ENCODE measurements at regions not wholly inside any gene's neighbourhood (a gene's known extent, or its start where the extent isn't known, plus 50 kb on each side); places are given as distances from the start of the nearest gene placed in this dataset.
A peak's percentile ranks its signal among the peaks of the same experiment; 100 is the strongest.

DNA sequence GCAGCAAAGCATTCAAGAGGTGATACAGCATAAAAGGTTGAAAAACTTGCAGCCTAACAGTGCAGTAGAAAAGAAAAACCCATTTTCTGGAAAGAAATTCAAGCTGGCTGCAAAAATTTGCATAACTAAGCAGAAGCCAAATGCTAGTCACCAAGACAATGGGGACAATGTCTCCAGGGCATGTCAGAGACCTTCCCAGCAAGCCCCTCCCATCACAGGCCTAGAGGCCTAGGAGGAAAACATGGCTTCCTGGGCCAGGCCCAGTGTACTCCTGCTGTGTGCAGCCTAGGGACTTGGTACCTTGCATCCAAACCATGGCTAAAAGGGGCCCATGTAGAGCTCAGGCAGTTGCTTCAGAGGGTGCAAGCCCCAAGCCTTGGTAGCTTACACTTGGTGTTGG is 405.1 kb upstream of the CYRIA start:
- no peak for DNase-seq (ENCODE audit: low read depth)

DNA sequence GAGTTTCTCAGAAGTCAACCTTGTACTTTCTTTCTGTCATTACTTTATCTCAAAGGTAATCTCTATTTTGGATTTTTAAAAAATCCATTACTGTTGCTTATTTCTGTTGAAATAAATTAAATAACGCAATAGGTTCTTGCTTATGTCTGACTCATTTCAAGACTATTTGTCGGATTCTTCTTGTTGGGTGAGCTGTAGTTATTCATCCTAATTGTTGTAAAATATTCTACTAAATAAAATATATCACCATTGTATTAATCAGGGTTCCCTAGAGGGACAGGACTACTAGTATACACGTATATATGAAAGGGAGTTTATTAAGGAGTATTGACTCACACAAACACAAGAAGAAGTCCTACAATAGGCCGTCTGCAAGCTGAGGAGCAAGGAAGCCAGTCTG is 403.9 kb upstream of the CYRIA start:
- no peak for DNase-seq (ENCODE audit: low read depth)

DNA sequence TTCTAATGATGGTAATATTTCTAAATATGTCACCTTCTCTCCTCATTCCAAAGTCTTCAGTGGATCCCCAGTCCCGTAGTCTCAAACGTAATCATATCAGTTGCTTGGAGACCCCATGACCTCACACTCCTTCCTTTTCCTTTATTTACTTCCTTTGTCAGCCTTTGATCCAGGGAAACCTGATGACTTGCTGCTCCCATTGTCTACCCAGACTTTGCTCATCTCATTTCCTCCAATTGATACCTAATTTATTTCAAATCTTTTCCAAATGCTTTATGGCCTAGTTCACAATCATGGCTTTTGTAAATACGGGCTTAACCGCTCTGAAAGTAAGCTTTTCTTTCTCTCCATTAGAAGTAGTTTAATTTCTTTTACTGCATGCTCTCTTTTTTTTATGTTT is 402.4 kb upstream of the CYRIA start:
- DNase-seq (ENCODE audit: low read depth), result no peak

DNA sequence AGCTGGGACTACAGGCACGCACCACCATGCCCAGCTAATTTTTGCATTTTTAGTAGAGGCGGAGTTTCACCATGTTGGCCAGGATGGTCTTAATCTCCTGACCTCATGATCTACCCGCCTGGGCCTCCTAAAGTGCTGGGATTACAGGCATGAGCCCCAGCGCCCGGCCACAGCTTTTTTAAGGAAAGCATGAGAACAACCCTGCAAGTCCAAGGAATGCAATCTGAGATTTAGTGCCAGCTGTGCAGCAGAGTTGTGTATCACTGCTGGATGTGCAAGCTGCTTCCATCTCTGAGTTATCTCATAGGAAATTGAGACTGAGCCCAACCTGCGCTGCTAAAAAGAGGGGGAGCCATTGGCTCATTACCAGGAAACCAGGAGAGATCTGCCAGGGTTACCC is 399.9 kb upstream of the CYRIA start:
- DNase-seq (ENCODE audit: low read depth), result no peak

DNA sequence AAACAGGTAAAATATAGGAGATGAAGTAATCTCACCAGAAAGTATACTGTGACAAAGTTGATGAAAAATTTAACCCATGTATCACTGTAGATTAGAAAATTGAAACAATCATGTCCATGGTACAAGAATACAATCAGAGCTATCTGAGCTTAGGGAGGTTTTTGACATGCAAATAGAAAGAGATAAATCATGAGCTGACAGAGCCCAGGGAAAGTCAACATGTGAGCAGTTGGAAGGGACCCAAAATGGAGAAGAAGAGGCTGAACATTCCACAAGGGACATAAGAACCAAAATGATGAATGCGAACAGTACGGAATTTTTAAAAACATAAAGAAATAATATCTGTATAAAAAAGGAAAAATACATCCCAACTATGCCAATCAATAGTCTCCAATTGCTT is 395.4 kb upstream of the CYRIA start:
- no peak for DNase-seq (ENCODE audit: low read depth)

DNA sequence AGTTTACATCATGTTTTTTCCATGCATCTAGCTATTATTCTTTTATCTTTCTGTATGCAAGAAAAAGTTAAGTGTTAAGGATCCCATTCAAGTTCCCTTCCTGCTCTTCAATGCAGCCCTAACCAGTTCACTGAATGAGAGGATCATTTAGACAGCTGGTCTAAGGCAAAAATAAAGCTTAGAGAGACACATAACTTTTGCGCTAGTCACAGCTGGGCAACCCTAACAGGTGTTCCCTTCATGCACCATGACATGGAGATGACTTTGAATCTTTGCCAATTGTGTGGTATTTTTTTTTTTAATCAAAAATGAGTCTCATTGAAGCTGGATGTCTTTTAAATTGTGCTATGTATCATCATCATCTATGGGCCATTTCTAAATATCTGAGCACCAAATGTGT is 393.8 kb upstream of the CYRIA start:
- peak; percentile 15 for DNase-seq (ENCODE audit: low read depth)

DNA sequence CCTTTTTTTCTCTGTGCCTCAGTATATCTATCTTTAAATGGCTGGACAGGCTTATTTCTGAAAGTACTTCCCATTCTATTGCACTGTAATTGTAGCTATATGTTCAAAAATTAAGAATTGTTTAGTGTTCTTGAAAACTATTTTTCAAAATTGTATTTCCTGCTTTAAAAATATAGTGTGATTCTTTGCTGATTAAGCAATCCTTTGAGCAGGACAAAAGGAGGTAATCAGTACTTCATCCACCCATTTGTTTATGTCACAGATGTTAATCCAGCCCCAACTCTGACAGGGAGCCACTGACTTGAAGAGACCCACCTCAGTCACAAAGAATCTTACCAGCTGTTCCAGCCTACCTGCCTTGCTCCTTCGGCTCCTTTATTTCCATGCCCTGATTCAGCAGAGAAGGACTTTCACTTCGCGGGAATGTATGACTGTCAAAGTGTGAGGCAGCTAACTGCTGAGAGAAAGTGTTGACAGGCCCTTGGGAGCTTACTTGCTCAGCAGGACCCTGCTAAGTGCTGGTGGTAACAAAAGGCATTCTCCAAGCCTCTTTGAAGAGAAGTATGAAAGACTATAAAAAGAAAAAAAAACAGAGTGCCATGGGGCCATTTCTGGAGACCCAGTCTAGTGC is 393.3 kb upstream of the CYRIA start:
- DNase-seq (ENCODE audit: low read depth), result no peak

DNA sequence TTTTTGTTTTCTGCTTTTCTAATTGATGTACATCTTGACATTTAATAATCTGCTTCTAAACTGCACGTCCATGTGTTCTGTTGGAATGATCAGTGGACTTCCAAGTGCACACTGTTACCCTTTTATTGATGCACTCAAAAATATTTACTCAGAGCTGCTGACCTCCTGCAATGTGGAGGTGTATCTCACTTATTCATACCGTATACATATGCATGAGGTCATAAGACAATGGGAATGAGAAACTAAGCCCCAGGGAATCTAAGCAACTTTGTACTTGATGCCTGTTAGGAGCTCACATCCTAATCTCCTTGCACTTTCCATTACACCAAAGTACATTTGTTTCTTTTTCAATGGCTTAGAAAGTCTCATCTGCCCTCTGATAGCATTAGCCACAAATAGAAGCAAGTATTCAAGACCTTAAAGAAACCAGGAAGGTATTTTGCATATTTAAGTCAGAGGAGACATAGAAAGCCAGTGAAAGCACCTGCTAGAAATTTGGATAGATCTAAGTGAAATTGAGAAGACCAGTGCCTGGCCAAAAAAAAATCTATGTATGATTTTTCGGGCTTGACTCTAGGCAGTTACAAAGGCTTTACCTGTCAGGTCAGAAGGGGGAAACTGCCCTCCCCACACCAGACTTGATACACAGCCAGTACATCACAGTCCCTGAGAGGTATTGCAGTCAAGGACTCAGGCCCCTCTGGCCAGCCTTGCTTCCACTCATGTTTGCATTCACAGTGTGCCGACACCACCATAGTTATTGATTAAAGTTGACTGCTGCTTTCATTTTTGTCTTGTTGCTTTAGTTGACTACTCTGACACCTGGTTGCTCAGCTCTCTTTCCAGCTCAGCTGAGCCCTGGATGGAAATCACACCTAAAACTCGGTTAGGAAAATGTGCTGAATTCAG is 391.7 kb upstream of the CYRIA start:
- DNase-seq (ENCODE audit: low read depth), result no peak

DNA sequence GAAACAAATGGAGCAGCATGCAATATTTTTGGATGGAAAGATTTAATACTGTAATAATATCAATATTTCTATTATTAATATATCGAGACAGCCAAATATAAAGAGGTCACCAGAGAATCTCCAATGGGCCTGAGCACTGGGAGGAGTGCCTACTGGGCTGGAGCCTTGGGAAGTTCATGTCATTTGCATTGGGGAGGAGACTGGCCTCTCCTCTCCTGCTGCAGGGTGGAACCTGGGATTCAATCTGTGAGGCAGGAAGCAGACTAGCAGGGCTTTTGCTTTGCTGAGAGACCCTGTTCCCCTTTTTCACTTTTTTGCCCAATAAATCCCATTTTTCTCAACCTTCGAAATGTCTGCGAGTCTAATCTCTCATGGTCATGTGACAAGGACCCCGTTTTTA is 390.6 kb upstream of the CYRIA start:
- DNase-seq (ENCODE audit: low read depth), result no peak

DNA sequence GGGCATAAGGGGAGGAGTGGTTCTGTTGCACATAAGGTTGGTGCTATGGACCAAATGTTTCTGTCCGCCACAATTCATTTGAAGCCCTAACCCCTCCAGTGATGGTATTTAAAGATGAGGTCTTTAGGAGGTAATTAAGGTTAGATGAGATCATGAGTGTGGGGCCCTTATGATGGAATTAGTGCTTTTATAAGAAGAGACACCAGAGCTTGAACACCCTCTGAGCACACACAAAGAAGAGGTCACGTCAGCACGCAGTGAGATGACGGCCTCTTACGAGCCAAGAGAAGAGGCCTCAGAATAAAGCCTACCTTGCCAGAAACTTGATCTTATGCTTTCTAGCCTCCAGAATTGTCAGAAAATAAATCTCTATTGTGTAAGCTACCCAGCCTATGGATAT is 386.4 kb upstream of the CYRIA start:
- DNase-seq (ENCODE audit: low read depth), result no peak

DNA sequence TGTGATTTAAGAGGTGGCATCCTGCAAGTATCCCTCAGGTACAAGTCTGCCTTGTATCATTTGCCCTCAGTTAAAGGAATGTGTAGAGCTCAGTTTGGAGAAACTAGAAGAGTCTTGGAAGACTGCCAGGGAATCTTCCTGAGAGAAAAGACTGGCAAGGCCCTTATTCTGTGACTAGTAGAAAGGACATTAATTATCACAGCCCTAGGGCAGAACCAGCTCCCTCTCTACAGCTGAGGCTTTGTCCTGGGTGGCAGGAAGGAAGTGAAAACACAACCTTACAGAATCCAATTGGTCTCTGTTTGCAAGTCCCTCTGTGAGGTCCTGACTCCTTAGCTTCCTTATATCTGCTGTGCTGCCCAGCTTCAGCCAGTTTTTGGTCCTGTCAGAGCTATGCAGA is 385.9 kb upstream of the CYRIA start:
- DNase-seq (ENCODE audit: low read depth), result peak; percentile 46

DNA sequence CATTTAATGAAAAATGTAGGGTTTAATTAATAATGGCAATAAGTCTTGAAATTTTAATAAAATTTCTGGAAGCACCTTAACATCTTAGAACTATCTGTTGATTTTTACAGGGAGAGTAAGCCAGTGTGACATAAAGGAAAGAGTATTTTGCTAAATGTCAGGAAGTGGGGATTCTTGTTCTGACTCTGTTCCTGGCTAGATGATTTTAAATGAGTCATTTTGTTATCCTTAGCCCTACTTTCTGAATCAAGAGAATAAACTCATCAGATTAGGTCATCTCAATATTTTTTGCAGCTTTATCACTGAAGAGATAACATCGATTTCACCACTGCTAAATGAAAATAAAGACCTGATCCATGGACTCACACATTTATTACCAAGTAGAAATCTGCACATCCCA is 377.5 kb upstream of the CYRIA start:
- peak; percentile 4 for DNase-seq (ENCODE audit: low read depth)

DNA sequence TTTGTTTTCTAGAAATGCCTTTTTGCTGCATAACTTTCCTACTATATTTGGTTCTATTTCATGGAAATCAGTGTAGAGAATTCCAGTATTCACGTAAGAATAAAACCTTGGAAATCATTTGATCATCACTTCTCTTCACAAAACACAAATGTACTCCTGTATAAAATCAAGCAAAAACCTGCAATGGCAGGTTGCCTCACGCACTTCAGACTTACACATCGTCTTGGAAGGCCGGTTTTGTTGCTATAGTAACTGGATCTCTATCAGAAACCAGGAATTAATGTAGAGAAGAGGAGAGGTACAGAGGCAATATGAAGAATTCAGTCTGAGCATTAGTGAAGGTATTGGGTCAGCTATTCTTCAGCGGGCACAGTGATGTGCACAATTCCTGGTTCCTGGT is 370.7 kb upstream of the CYRIA start:
- no peak for DNase-seq (ENCODE audit: low read depth)

DNA sequence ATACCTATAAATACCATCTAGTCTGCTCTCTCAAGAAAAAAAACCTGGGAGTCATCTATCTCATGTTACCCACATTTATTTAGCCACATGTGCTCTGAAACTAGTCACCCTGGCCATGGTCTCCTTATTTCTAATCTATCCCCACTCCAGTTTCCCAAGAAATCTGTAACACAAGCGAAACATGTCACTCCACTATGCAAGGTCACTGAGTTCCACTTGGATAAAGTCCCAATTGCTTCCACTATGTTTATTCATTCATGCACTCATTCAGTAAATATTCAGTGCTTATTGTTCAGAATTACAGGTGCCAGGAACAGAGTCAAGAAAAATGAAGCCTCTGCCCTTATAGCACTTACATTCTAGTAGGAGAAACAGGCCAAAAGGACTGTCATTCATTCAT is 369.4 kb upstream of the CYRIA start:
- peak; percentile 24 for DNase-seq (ENCODE audit: low read depth)

DNA sequence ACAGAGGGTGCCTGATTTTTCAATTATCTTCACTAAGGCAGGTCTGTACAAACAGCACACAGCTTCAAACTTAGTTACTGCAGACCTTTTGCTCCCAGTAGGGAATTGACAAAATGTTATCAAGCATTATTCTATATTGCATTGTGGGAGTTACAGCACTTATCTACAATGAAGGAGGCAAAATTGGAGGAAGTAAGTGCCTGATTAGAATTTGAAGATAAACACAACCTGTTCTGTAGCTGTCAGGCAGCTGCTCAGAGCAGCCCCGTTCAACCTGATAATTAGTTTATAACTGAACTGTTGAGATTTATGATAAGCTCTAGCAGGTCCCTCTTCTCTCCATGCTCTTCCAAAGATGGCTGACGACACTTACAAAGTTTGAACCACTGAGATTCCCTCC is 364.4 kb upstream of the CYRIA start:
- DNase-seq (ENCODE audit: low read depth), result no peak

DNA sequence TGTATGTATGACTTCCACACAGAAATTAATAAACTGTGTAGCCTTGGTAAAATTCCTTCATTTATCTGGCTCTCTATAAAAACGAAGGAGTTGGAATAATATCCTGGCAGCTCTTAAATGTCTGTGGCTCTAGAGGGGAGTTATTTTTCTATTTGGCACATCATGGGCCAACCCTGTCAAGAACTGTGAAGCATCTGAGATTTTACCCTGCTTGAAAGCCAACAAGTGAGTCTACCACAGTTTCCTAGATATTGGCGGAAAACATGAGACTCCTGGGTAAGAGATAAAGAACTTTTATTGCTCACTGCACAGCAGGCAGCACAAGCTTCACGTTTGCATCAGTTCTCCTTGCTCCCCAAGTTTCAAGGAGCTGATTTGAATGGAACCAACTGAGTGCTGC is 346.7 kb upstream of the CYRIA start:
- no peak for DNase-seq (ENCODE audit: low read depth)

DNA sequence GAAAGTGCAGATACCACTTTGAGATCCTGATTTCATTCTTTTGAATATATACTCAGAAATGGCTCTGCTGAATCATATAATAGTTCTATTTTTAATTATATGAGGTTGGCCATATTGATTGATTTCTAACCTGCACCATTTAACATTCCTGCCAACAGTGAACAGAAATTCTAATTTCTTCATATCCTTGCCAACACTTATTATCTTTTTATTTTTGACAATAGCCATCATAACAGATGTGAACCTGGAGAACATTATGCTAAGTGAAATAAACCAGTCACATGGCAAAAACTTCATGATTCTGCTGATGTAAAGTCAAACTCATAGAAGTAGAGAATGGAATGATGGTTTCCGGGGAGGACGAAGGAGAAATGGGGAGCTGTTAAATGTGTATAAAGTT is 344.5 kb upstream of the CYRIA start:
- DNase-seq (ENCODE audit: low read depth), result no peak

DNA sequence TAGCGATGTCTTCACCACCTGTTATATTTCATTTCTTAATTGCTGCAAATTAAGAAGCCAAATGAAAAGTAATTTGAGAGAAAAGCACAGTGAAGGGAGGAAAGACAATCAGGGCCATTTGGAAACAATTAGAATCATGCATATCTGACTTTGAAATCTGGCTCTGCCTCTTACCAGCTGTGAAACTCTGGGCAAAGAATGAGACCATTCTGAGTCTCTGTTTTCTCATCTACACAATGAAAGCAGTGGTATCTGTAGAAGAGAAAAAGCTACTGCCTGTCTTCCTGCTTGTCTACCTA is 334.5 kb upstream of the CYRIA start:
- no peak for DNase-seq (ENCODE audit: low read depth)

DNA sequence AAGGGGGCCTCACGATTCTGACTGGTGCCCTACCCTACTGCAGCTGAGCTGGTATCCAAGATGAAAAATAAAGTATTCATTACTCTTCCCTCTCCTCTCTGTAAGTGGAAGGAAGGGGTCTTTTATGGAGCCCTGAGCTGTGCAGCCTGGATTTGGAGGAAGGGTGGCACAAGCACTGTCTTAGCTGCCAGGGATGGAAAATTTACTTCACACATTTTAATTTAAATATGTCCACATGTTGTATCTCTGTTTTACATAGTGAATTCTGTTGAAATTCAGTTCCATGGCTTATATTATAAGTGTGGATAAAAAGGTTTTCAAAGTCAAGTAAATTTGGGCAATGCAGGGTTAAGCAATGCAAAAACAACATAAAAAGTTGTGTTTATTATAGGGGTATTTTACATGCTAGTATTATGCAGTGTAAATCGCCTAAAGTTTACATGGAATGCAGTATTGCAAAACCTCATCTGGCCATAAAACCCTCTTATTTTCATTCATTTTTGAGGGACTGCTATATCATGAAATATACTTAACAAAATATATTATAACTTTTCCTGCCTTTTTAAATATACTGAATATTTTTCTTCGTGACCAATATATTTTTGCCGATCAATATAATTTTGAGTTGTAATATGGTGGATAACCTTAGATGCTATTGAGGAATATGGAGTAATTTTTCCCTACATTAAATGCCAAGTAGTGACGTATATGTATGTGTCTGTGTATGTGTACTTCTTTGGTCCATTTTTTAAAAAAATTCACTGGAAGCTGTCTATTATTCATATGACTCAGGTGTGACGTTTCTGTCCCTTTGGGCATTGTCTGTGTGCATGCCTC is 333.9 kb upstream of the CYRIA start:
- DNase-seq (ENCODE audit: low read depth), result no peak

DNA sequence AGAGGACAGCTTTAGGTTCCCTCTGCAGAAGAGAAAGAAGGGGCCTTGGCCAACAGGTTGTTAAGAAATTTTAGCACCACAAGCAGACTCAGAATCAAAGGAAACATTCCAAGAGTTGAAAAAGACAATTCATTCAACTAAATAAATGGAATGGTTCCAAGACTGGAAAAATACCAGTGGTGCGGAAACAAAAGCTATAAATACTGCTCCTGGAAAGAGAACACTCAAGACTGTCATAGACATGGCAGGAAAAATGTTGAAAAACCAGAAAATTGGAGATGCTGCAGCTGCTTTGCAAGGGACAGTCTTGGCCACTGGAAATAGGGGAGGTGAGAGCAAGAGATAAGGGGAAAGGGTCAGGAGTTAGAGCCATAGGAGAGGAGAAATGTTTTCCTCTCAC is 312.7 kb upstream of the CYRIA start:
- peak; percentile 9 for DNase-seq (ENCODE audit: low read depth)

DNA sequence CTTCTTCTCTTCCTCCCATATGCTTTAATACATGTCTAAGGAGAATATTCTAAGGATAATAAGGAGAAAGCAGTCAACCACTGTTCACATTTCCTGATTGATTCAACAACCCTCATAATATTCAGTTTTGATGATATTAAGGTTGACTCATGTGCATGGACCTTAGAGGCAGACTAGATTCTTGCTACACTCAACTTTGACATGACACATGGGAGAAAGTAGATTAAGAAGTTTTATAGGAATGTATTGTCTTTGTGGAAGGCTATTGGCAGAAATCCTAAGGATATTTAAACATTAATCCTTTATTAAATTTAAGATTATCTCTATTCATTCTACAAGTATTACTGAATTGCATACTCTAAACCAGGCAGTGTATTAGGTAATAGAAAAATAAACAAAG is 309.1 kb upstream of the CYRIA start:
- DNase-seq (ENCODE audit: low read depth), result no peak

DNA sequence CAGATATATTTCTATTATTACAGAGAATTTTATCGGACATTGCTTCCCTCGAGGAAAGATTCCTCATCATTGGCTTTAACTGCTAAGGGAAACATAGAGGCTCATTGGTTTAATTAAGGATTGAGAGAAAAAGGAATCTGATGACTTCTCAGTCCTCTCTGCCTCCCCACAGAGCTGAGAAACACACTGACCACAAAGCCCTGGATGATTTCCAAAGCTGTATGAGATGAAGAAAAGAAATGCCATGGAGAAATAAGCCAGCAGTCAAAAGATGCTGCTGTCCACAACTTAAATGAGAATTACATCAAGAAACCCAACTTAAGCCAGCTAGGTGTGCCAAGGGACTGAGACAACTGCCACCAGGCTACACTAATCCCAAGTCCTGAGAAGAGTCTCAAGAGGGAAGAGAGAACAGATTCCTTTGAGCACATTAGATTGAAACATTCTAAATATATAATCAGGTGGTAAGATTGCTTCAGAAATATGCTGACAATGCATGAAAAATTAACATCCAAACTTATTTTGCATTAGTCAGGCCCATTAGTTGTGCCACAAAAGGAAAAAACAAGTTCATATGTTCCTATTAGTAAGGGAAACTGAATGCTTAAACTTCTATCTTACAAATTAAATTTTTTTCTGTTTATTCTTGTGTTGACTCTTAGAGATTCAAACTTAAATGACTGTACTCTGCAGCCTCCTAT is 308.1 kb upstream of the CYRIA start:
- DNase-seq (ENCODE audit: low read depth), result peak; percentile 20

Measured in RPMI7951 (cell line).